Activated naive CD4-positive, alpha-beta T cell treated with anti-CD3 and anti-CD28 coated beads, Interleukin-2, amount 10 ng/mL, durations not matched to agents 7 days and 5 days (primary cell): ENCODE measurements at regions not wholly inside any gene's neighbourhood (a gene's known extent, or its start where the extent isn't known, plus 50 kb on each side); places are given as distances from the start of the nearest gene placed in this dataset.
"Not testable (repeated sequence)": the region's sequence is repeated elsewhere in the genome, so short reads cannot be mapped to it uniquely, and the experiment has no call there.

Experiments used
- CTCF ChIA-PET: fragments of 350-600 bp; sonication (Branson Sonifier 250); formaldehyde crosslinking; loops from one replicate; lab custom pipeline; 2021; ENCODE audit warnings: antibody characterized with exemption; lab: Charles Lee
- DNase-seq: peaks from one replicate; pipeline ENCODE4 v3.0.0-alpha.2; 2020
- H3K27ac Mint-ChIP-seq: one replicate; pipeline ENCODE4 v1.8.0; 2021; ENCODE audit warnings: mild to moderate bottlenecking, moderate library complexity, mixed read lengths
- H3K27me3 Mint-ChIP-seq: one replicate; pipeline ENCODE4 v1.8.0; 2021; ENCODE audit warnings: mild to moderate bottlenecking, mixed read lengths
- H3K36me3 Mint-ChIP-seq: one replicate; pipeline ENCODE4 v1.8.0; 2021; ENCODE audit warnings: mixed read lengths
- H3K4me1 Mint-ChIP-seq: one replicate; pipeline ENCODE4 v1.8.0; 2021; ENCODE audit warnings: mixed read lengths
- H3K4me3 Mint-ChIP-seq: one replicate; pipeline ENCODE4 v1.8.0; 2021; ENCODE audit warnings: mild to moderate bottlenecking, moderate library complexity, mixed read lengths
- H3K9me3 Mint-ChIP-seq: one replicate; pipeline ENCODE4 v1.8.0; 2021; ENCODE audit warnings: mixed read lengths

DNA sequence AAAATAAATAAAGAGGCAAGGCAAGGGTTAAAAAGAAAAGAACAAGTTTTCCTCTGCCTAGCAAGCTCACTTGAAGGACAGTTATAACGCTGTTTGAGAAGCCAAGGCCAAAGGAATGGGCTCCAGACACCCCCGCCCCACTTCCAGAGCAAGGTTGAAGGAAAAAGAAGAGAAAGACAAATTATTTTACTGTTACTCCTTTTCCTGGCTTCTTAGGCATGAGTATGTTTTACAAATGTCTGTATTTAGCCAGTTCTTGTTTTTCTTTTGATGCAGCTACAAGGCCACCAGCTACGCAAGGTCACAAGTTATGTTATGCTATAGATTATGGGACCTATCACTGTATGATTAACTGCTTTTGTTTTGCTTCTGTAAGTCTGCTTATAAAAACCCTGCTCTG is 94.6 kb downstream of the ZNF22 start:
- CTCF ChIA-PET, result no interaction called here
- no peaks in the 10 kb centered on the region for H3K36me3 Mint-ChIP-seq

DNA sequence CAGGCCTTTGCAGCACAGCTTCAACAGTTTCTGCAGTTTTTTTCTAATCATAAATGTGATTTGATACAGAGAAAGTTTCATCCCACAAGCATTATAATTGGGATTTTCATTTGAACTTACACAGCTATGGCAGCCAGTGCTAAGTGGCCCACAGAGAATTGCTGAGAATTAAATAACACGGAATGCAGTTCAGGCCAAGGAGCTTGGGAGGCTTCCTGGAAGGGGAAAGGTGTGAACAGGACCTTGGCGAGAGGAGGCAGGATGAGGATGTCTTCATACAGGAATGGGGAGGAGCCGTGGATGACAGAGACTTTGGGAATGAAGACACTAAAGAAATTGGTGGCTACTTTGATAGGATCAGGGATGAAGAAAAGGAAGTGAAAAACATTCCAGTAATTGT is 95.3 kb downstream of the ZNF22 start:
- no peaks in the 10 kb centered on the region for H3K36me3 Mint-ChIP-seq
- CTCF ChIA-PET, result no interaction called here
- peaks cover 27% of the 10 kb centered on the region for H3K27me3 Mint-ChIP-seq
- H3K9me3 Mint-ChIP-seq, result no peaks in the 10 kb centered on the region
- H3K27ac Mint-ChIP-seq, result no peak overlapping the region
- H3K4me3 Mint-ChIP-seq, result no peak overlapping the region
- DNase-seq, result no peak
- no peaks in the 10 kb centered on the region for H3K4me1 Mint-ChIP-seq

More for the DNA sequence above, 94.6 kb downstream of the ZNF22 start:
- no peaks in the 10 kb centered on the region for H3K4me1 Mint-ChIP-seq
- H3K4me3 Mint-ChIP-seq, result no peak overlapping the region
- no peak for DNase-seq
- H3K27me3 Mint-ChIP-seq, result peaks cover 28% of the 10 kb centered on the region
- H3K27ac Mint-ChIP-seq, result no peak overlapping the region
- no peaks in the 10 kb centered on the region for H3K9me3 Mint-ChIP-seq

DNA sequence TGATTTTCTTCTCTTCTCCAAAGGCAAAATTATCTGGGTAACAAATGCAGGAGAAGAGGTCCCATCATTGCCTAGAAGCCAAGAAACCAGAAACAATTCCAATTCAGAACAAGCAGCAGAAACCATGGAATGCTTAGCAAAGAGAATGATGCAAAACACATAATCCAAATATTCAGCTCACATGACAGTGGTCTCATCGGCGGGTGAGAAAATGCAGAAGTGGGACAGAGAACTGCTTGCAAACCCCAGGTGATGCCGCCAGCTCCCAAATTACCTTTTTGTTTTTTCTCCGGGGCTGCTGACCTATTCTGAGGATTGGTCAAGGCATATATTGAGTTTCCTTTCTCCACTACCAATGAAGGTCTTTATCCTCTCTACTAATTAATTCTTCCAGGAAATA is 99.7 kb downstream of the ZNF22 start:
- Mint-ChIP-seq H3K4me1 (no peaks in the 10 kb centered on the region), H3K9me3 (no peaks in the 10 kb centered on the region), H3K27ac (no peak overlapping the region), H3K36me3 (no peaks in the 10 kb centered on the region), H3K4me3 (no peak overlapping the region), H3K27me3 (peaks cover 35% of the 10 kb centered on the region)
- DNase-seq, result no peak
- CTCF ChIA-PET, result no interaction called here

DNA sequence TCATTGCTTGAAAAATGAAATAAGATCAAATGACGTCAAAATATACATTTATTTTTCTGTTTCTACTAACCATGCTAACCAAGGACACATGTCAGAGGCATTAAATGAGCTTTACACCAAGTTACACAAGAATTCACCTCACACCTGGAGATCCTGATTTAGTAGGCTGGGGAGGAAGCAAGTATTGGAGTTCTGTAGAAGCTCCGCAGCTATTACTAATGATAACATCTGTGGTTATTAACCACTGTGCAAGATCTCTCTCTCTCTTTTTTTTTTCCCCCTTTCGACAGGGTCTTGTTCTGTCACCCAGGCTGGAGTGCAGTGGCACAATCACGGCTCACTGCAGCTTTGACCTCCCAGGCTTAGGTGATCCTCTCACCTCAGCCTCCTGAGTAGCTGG is 104.0 kb downstream of the ZNF22 start:
- Mint-ChIP-seq H3K4me3 (no peak overlapping the region), H3K27me3 (peaks cover 43% of the 10 kb centered on the region), H3K27ac (no peak overlapping the region), H3K36me3 (no peaks in the 10 kb centered on the region), H3K9me3 (no peaks in the 10 kb centered on the region), H3K4me1 (no peaks in the 10 kb centered on the region)
- DNase-seq, result no peak
- CTCF ChIA-PET, result interaction anchor here (0.7 kb wide), 1 partner anchor 9 kb away, joined by 5 read pairs; no protein-coding TSS in a partner anchor

DNA sequence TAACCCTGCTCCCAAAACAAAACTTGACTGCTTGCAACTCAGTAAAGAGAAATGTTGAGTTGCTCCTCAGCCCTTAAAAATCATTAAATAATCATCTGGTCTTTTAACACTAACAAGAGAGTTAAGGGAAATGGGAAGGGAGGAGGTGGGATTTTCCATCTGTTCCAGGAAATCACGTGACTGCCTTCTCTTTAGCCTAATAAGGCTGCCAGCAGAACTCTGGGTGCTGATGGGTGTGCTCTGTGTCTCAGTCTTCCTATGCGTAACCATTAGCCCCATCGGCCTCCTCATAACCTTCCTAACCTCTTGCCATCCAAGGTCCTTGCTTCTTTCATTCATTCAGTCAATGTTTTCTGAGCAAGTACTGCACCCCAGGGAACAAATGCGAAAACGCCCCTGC is 104.6 kb downstream of the ZNF22 start:
- DNase-seq, H3K36me3 Mint-ChIP-seq, H3K4me3 Mint-ChIP-seq, H3K27ac Mint-ChIP-seq, H3K9me3 Mint-ChIP-seq, H3K4me1 Mint-ChIP-seq, CTCF ChIA-PET: not testable (repeated sequence)
- peaks cover 43% of the 10 kb centered on the region for H3K27me3 Mint-ChIP-seq

DNA sequence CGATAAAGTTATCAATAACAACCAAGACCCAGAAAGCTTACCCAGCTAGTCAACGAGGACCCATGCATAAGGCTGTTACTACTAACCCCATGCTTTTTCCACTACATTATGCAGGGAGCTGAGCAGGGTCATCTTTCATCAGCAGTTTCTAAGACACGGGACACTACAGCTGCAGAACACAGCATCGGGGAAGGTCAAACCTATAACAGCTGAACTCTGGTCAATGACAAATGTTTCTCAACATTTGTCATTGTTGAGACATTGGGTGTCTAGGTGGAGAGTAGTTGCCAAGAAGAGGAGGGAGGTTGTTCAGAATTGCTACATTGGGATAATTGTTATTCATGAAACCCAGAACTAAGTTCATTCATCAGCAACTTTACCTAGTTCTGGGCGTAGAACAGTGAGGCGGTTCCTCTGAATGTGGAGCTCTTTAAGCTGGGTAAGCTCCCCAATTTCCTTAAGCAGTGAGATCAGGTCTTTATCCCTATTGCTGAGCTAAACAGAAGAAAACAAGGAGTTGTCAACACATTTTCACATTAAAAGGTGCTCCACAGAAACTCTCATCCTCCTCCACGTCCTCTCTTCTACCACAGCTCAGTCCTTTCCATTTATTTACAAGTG is 105.6 kb downstream of the ZNF22 start:
- Mint-ChIP-seq H3K9me3 (no peaks in the 10 kb centered on the region), H3K4me1 (no peaks in the 10 kb centered on the region), H3K27ac (no peak overlapping the region), H3K4me3 (no peak overlapping the region), H3K27me3 (peaks cover 34% of the 10 kb centered on the region), H3K36me3 (no peaks in the 10 kb centered on the region)
- CTCF ChIA-PET, result no interaction called here
- no peak for DNase-seq

DNA sequence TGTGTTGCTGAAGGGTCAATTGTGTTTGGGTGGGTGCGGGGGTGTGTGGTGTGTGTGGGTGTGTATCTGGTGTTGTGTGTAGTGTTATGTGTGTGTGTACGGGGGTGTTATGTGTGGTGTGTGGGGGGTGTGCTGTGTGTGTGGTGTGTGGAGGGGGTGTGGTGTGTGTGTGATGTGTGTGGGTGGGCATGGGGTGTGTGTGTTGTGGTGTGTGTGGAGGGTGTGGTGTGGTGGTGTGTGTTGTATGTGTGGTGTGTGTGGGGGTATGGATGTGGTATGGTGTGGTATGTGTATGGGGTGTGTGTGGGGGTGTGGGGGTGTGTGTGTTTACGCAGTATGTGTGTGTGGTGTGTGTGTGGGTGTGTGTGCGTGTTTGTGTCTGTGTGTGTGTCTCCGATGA is 110.8 kb downstream of the ZNF22 start:
- Mint-ChIP-seq H3K36me3 (no peaks in the 10 kb centered on the region), H3K4me1 (no peaks in the 10 kb centered on the region), H3K4me3 (no peak overlapping the region), H3K27ac (no peak overlapping the region), H3K27me3 (peaks cover 4% of the 10 kb centered on the region), H3K9me3 (no peaks in the 10 kb centered on the region)
- CTCF ChIA-PET, result no interaction called here
- DNase-seq, result no peak

DNA sequence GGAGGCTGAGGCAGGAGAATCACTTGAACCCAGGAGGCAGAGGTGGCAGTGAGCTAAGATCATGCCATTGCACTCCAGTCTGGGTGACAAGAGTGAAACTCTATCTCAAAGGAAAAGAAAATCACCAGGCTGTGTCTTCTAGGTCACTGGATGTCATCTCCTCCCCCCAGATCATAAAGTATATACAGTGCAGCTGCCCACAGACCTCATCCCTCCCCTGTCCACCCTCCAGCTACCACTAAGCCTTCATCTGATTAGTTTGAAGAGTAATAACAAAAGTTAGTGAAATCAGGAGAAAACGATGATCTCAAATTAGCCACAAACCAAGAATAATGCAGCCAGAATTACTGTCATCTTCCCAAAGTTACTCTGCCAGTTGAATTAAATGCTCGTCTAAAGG is 117.2 kb downstream of the ZNF22 start:
- H3K36me3 Mint-ChIP-seq, H3K4me1 Mint-ChIP-seq, H3K4me3 Mint-ChIP-seq, DNase-seq, H3K27ac Mint-ChIP-seq, H3K9me3 Mint-ChIP-seq, CTCF ChIA-PET: not testable (repeated sequence)
- peaks cover 14% of the 10 kb centered on the region for H3K27me3 Mint-ChIP-seq

DNA sequence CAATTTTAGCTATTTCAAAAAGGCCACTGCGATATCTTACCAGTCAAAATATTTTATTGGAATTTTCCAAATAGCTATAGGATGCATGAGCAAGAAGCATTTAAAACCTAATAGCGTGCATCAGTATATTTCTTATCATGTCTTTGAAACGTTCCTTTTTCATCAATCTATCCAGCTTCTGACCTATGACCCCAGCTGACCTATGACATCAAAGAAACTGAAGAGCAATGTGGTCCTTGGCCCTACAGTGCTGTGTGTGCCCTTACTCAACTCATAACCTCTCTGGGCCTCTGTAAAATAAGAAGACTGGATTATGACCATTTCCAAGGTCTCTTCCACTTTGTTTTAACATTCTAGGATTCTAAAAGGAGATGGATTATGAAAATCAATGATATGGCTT is 118.2 kb downstream of the ZNF22 start:
- H3K4me3 Mint-ChIP-seq, result no peak overlapping the region
- no peak for DNase-seq
- CTCF ChIA-PET, result no interaction called here
- no peak overlapping the region for H3K27ac Mint-ChIP-seq
- H3K9me3 Mint-ChIP-seq, result no peaks in the 10 kb centered on the region
- peaks cover 18% of the 10 kb centered on the region for H3K27me3 Mint-ChIP-seq
- no peaks in the 10 kb centered on the region for H3K4me1 Mint-ChIP-seq
- no peaks in the 10 kb centered on the region for H3K36me3 Mint-ChIP-seq

DNA sequence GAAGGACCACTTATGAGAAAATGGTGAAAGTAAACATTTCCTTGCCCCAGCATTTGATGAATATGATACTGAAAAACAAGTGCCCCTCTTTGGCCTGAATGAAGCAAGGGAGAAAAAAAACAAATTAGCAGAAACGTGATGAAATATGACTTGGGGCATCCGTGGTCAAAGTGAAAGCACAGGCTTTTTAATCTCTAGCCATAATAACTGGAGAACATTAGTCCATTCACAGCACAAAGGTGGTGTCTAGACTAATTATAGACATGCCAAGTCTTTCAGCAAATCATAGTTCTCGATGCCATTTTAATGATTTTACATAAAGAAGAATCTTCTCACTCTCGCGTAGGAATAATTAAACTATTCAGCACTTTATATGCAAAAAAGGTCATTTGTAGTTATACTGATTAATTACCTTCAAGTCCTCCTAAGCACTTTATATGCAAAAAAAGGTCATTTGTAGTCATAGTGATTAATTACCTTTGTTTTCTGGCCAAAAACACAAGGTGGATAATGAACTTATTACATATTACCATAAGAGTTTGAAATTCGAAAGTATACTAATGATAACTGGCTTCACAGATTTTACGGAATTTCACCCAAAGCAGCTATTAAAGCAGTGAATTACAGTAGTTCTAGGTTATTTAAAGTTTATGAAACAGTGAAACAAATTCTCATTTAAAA is 121.6 kb downstream of the ZNF22 start:
- H3K4me1 Mint-ChIP-seq, H3K9me3 Mint-ChIP-seq, CTCF ChIA-PET, H3K36me3 Mint-ChIP-seq, DNase-seq, H3K4me3 Mint-ChIP-seq, H3K27ac Mint-ChIP-seq: not testable (repeated sequence)
- H3K27me3 Mint-ChIP-seq, result peaks cover 18% of the 10 kb centered on the region

DNA sequence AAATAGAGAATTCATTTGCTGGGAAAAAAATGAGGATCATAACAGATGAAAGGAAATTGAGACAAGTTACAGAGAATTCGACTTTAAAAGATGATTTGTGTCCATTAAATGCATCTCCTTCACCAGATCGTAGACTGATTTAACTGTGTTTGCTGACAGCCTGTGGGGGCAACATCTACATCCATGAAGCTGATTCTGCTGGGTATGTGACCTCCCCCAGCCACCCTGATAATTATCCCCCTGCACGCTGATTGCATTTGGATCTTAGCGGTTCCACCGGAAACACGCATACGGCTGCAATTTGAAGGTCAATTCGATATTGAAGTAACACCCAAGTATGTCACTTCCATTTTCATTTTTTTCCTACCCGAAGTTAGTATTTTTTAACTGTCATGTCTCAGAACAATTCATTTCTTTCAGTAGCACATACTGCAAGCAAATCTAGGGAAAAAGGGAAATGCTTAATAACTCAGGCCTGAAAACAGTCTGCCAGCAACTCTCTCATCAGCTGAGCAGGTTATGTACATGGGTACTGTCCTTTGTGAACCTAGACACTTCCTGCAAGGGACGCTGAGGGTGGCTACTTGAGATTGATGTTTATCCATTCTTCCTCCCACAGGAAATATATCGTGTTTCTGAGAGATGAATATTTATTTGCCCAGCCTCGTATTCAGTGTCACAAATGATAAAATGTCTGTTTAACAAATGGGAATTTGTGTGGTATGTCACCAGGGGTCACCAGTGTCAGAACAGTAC is 134.9 kb downstream of the ZNF22 start:
- Mint-ChIP-seq H3K27me3 (peaks cover 5% of the 10 kb centered on the region), H3K9me3 (no peaks in the 10 kb centered on the region), H3K4me1 (no peaks in the 10 kb centered on the region), H3K4me3 (no peak overlapping the region), H3K36me3 (no peaks in the 10 kb centered on the region), H3K27ac (no peak overlapping the region)
- CTCF ChIA-PET, result no interaction called here
- no peak for DNase-seq

DNA sequence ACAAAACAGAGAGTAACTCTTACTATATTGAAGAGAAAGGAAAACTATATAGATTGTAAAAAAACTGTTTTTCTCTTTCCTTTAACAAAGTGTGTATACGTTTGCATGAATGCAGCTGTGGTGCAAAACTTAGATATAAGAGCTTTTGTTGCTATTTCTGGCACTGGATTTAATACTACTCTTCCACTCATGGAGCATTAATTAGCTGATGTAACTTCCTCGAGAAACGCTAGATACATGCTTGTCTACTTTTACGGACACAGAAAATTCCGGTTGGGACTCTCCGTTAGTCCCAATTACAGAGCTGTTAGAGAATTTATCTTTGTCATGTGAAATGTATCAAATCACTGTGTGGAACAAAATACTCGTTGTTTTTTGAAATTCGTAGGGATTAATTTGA is 135.5 kb downstream of the ZNF22 start:
- no peaks in the 10 kb centered on the region for H3K4me1 Mint-ChIP-seq
- peaks cover 5% of the 10 kb centered on the region for H3K27me3 Mint-ChIP-seq
- H3K27ac Mint-ChIP-seq, result no peak overlapping the region
- CTCF ChIA-PET, result no interaction called here
- H3K9me3 Mint-ChIP-seq, result no peaks in the 10 kb centered on the region
- DNase-seq, result no peak
- no peaks in the 10 kb centered on the region for H3K36me3 Mint-ChIP-seq
- H3K4me3 Mint-ChIP-seq, result no peak overlapping the region

DNA sequence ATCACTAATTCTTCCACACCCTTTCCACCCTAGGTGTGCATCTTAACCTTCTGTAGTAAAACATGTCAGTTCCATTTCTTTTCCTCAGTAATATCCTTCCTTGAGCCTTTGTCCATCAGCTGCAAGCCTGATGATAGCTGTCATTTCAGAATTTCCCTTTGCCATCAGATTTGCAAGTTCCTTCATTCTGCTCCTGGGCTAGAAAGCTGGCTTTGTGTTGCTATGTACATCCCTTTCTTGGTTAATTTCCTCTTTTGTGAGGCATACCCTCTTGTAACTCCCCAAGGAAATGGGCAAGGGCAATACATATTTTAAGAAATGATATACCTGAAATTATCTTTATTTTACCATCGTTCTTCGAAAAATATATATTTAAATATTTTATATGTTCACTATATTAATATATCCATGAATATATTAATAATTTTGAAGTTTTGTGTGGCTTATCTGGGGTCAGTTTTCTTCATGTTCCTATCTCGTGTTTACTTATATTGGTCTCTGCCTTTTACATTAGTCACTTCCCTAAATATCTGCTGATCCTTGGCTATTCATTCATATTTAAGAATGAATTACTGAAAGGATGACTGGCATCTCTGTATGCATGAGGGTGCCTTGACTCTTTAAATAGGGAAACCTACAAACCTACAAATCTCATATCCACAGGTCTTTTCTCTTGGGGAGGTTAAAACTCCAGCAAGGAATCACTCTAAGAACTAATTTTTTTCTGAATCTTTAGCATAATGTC is 143.8 kb downstream of the ZNF22 start:
- H3K9me3 Mint-ChIP-seq, result no peaks in the 10 kb centered on the region
- CTCF ChIA-PET, result no interaction called here
- DNase-seq, result no peak
- no peaks in the 10 kb centered on the region for H3K36me3 Mint-ChIP-seq
- peaks cover 14% of the 10 kb centered on the region for H3K27me3 Mint-ChIP-seq
- H3K27ac Mint-ChIP-seq, result no peak overlapping the region
- no peaks in the 10 kb centered on the region for H3K4me1 Mint-ChIP-seq
- no peak overlapping the region for H3K4me3 Mint-ChIP-seq

DNA sequence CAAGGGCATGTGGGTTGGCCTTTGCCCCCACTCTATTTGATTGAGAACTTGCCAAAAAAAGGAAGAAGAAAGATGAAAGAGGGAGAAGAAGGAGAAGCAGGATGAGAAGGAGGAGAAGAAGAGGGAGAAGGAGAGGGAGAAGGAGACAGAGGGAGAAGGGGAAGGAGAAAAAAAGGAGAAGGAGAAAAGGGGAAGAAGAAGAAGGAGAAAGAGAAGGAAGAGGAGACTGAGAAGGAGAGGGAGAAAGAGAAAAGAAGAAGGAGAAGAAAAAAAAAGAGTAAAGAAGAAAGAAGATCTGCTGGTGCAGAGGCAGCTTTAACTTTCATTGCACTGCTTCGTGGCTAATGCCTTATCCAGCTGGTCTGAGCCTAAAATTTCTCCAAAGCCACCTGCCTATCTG is 144.4 kb downstream of the ZNF22 start:
- H3K27ac Mint-ChIP-seq, CTCF ChIA-PET, H3K4me1 Mint-ChIP-seq, H3K36me3 Mint-ChIP-seq, DNase-seq, H3K4me3 Mint-ChIP-seq, H3K9me3 Mint-ChIP-seq: not testable (repeated sequence)
- H3K27me3 Mint-ChIP-seq, result peaks cover 14% of the 10 kb centered on the region
